Endodermal cell (in vitro differentiated cells): ENCODE measurements at regions not wholly inside any gene's neighbourhood (a gene's known extent, or its start where the extent isn't known, plus 50 kb on each side); places are given as distances from the start of the nearest gene placed in this dataset.

ENCODE experiments used
- DNase-seq: peaks from one replicate; pipeline ENCODE4 v3.0.0-alpha.2; 2017
- H3K27ac ChIP-seq: 2 replicates; pipeline ENCODE4 v1.5.1; 2013; ENCODE audit warnings: mild to moderate bottlenecking, low read depth, low read length, moderate library complexity
- H3K27me3 ChIP-seq: 2 replicates; pipeline ENCODE4 v1.6.1; 2013; ENCODE audit warnings: mild to moderate bottlenecking, low read length, moderate library complexity; ENCODE audit not compliant: insufficient read depth, control insufficient read depth, poor library complexity, severe bottlenecking
- H3K36me3 ChIP-seq: 2 replicates; pipeline ENCODE4 v1.7.0; 2013; ENCODE audit warnings: mild to moderate bottlenecking, low read length, moderate library complexity; ENCODE audit not compliant: control insufficient read depth, insufficient read depth
- H3K4me1 ChIP-seq: one replicate; pipeline ENCODE4 v1.7.0; 2013; ENCODE audit warnings: low read length; ENCODE audit not compliant: control insufficient read depth, insufficient read depth
- H3K4me3 ChIP-seq: 2 replicates; pipeline ENCODE4 v1.5.1; 2013; ENCODE audit warnings: mild to moderate bottlenecking, low read length, moderate library complexity
- H3K9ac ChIP-seq: 2 replicates; pipeline ENCODE4 v1.6.1; 2013; ENCODE audit warnings: mild to moderate bottlenecking, low read length, moderate library complexity; ENCODE audit not compliant: poor library complexity, severe bottlenecking; ENCODE audit errors: extremely low read depth
- H3K9me3 ChIP-seq: 2 replicates; pipeline ENCODE4 v1.6.1; 2013; ENCODE audit warnings: mild to moderate bottlenecking, low read length, moderate library complexity; ENCODE audit not compliant: control insufficient read depth
- H3K27ac Mint-ChIP-seq: 2 replicates; pipeline ENCODE4 v1.8.0; 2020; ENCODE audit warnings: mixed read lengths
- H3K27me3 Mint-ChIP-seq: 2 replicates; pipeline ENCODE4 v1.8.0; 2021; ENCODE audit warnings: mild to moderate bottlenecking, mixed read lengths; ENCODE audit not compliant: insufficient read depth
- H3K36me3 Mint-ChIP-seq: 2 replicates; pipeline ENCODE4 v1.8.0; 2020; ENCODE audit warnings: low read depth, mixed read lengths
- H3K4me1 Mint-ChIP-seq: 2 replicates; pipeline ENCODE4 v1.8.0; 2020; ENCODE audit warnings: mixed read lengths
- H3K4me3 Mint-ChIP-seq: 2 replicates; pipeline ENCODE4 v1.8.0; 2020; ENCODE audit warnings: mild to moderate bottlenecking, moderate library complexity, mixed read lengths
- H3K9me3 Mint-ChIP-seq: 2 replicates; pipeline ENCODE4 v1.8.0; 2020; ENCODE audit warnings: mild to moderate bottlenecking, mixed read lengths
- WGBS, 2 experiments: methylation state at CpG; one replicate each; pipeline versions ENCODE4 v1.1.5 to v1.1.7; 2013; ENCODE audit warnings: missing lambda C conversion rate in 2 of 2, mixed read lengths in 1 of 2; ENCODE audit not compliant: insufficient coverage in 1 of 2, insufficient read length in 1 of 2; 5-methylcytosine and 5-hydroxymethylcytosine counted together
- TF ChIP-seq, protein P1 (sequence below): fragments of 200-600 bp; sonication (generic); conservative IDR thresholded peaks from 2 replicates; pipeline ENCODE4 v1.5.0; 2021; ENCODE audit warnings: antibody characterized with exemption, mild to moderate bottlenecking

DNA sequence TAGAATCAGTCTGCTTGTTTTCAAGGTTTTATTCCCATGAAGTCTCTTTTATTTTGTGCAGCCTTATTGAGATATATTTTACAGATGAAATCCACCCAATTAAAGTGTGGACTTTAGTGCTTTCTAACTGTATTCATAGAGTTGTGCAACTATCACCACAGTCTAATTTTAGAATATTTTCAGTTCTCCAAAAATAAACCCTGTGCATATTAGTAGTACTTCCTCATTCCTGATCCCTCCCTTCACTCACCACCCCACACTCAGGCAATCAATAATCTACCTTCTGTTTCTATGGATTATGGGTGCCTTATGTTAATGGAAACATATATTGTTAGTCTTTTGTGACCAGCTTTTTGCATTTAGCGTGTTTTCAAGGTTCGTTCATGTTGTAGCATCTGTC lies 185.7 kb upstream of the TMEM72 start:
- H3K27ac ChIP-seq, result no peak overlapping the region
- H3K4me1 Mint-ChIP-seq, result no peaks in the 10 kb centered on the region
- no peaks in the 10 kb centered on the region for H3K27me3 Mint-ChIP-seq
- no peaks in the 10 kb centered on the region for H3K36me3 Mint-ChIP-seq
- 100% methylated on average over 2 of the region's 2 CpGs; no CpG with 5 or more reads in 1 of the 2 experiments for WGBS, 2 experiments
- H3K9ac ChIP-seq, result no peak overlapping the region
- no peak overlapping the region for H3K4me3 ChIP-seq
- DNase-seq, result no peak
- no peaks in the 10 kb centered on the region for H3K36me3 ChIP-seq
- H3K4me1 ChIP-seq, result no peaks in the 10 kb centered on the region
- H3K9me3 Mint-ChIP-seq, result no peaks in the 10 kb centered on the region
- H3K4me3 Mint-ChIP-seq, result no peak overlapping the region
- no peaks in the 10 kb centered on the region for H3K9me3 ChIP-seq
- TF ChIP-seq, protein P1, sequence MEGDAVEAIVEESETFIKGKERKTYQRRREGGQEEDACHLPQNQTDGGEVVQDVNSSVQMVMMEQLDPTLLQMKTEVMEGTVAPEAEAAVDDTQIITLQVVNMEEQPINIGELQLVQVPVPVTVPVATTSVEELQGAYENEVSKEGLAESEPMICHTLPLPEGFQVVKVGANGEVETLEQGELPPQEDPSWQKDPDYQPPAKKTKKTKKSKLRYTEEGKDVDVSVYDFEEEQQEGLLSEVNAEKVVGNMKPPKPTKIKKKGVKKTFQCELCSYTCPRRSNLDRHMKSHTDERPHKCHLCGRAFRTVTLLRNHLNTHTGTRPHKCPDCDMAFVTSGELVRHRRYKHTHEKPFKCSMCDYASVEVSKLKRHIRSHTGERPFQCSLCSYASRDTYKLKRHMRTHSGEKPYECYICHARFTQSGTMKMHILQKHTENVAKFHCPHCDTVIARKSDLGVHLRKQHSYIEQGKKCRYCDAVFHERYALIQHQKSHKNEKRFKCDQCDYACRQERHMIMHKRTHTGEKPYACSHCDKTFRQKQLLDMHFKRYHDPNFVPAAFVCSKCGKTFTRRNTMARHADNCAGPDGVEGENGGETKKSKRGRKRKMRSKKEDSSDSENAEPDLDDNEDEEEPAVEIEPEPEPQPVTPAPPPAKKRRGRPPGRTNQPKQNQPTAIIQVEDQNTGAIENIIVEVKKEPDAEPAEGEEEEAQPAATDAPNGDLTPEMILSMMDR, result no peak
- H3K27me3 ChIP-seq, result no peaks in the 10 kb centered on the region
- H3K27ac Mint-ChIP-seq, result no peak overlapping the region

DNA sequence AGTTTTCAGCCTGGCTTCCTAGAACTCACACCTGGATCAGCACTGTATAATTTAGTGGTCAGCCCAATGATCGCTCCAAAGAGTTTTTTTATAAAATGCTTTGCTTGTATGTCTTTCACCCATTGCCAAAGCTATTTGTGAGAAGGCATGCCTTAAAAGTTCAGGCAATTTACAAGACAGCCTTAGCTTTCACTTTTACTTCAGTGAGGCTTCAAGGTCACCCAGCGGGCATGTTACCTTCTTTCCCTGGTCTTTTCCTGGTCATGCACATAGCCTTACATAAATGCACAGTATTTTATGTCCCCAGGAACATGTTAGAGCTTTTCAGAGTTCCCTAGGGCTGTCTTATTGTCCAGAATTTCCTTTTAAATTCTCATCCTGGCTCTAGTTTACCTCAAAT lies 179.9 kb upstream of the TMEM72 start:
- Histone ChIP-seq H3K9ac (no peak overlapping the region), H3K27ac (no peak overlapping the region), H3K4me1 (no peaks in the 10 kb centered on the region), H3K36me3 (no peaks in the 10 kb centered on the region), H3K9me3 (no peaks in the 10 kb centered on the region), H3K27me3 (no peaks in the 10 kb centered on the region), H3K4me3 (no peak overlapping the region)
- WGBS, 2 experiments, result 89 to 92% methylated on average over 2 of the region's 2 CpGs
- Mint-ChIP-seq H3K27me3 (no peaks in the 10 kb centered on the region), H3K27ac (no peak overlapping the region), H3K4me1 (peaks cover 2% of the 10 kb centered on the region), H3K9me3 (no peaks in the 10 kb centered on the region), H3K36me3 (no peaks in the 10 kb centered on the region), H3K4me3 (no peak overlapping the region)
- TF ChIP-seq, protein P1, result no peak
- no peak for DNase-seq

DNA sequence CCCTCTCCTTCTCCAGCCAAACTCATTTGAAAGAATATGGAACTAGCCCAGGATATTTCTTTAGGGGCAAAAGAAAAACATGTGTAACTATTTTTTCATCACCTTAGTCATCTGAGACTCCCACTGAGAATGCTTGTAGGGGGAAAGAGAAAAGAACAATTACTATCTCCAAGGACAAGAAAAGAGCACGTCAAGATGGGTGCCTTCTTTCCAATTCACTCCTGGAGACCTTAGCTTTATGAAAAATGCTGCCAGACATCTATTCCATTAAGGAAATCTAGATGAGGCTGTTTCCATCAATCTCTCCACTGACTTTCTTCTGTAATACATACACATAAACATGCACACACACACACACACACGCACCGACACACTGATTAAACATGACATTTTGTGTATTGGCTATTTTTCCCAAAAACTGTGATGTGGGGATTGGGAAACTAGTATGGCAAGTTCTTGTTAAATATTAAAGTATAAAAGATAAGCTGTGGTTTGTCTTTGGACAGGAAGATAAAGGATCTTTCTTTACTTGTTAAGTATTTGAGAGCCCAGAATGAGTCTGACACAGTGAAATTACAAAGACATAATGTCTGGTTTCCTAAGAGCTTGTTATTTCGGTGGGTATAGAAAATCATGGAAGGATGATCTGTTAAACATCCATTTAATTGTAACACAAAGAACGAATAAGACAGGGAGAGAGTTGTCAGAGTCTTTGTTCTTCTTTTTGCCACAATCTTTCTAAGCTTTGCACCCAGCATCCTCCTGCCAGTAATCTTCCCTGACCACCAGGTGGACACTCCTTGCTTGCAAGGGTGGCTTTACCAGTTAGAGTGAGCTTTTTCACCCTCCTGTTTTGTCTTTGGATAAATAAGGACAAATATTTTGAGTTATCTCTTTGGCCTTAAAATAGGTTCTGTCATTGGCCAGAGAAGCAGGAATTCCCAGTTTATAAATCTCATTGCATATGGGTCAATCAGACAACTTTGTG lies 177.3 kb upstream of the TMEM72 start:
- Mint-ChIP-seq H3K4me1 (peaks cover 2% of the 10 kb centered on the region), H3K27ac (no peak overlapping the region), H3K27me3 (no peaks in the 10 kb centered on the region), H3K4me3 (no peak overlapping the region), H3K36me3 (no peaks in the 10 kb centered on the region), H3K9me3 (no peaks in the 10 kb centered on the region)
- Histone ChIP-seq H3K4me1 (no peaks in the 10 kb centered on the region), H3K9ac (no peak overlapping the region), H3K4me3 (no peak overlapping the region), H3K27me3 (no peaks in the 10 kb centered on the region), H3K36me3 (no peaks in the 10 kb centered on the region), H3K9me3 (no peaks in the 10 kb centered on the region), H3K27ac (no peak overlapping the region)
- TF ChIP-seq, protein P1, result peak; percentile 81
- 86 to 88% methylated on average over 1 to 4 of the region's 5 CpGs for WGBS, 2 experiments
- DNase-seq, result no peak
